IPS DF 19.7 (cell line): ENCODE measurements at regions not wholly inside any gene's neighbourhood (a gene's known extent, or its start where the extent isn't known, plus 50 kb on each side); places are given as distances from the start of the nearest gene placed in this dataset.
"Not testable (repeated sequence)": the region's sequence is repeated elsewhere in the genome, so short reads cannot be mapped to it uniquely, and the experiment has no call there.

Source experiments
- DNase-seq: peaks from one replicate; pipeline ENCODE4 v3.0.0-alpha.2; 2013; ENCODE audit warnings: low read depth, low spot score

- no peak for DNase-seq
Observed at GRCh38 chr12:131274061-131274460, 320.4 kb downstream of the ADGRD1 start.

GRCh38 chr12:131274906-131275305 lies 321.2 kb downstream of the ADGRD1 start:
- no peak for DNase-seq

DNA sequence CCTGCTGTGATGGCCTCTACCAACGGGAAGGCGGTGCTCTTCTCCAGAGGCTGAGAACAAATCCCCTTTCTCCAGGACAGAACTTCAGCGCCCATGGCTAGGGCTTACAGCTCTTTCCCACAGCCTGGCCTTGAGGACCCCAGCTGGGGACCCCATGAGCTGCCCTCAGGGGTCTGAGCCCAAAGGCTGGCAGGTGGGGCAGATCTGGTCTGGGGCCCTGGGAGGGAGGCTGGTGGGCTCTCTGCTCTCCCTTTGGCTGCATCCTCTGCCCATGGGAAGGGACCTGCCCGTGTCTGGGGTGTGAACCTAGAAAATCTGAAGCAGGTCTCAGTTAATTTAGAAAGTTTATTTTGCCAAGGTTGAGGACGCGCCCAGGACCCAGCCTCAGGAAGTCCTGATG lies 322.1 kb downstream of the ADGRD1 start:
- no peak for DNase-seq

- no peak for DNase-seq
Observed at GRCh38 chr12:131276501-131277185, 322.9 kb downstream of the ADGRD1 start.

DNA sequence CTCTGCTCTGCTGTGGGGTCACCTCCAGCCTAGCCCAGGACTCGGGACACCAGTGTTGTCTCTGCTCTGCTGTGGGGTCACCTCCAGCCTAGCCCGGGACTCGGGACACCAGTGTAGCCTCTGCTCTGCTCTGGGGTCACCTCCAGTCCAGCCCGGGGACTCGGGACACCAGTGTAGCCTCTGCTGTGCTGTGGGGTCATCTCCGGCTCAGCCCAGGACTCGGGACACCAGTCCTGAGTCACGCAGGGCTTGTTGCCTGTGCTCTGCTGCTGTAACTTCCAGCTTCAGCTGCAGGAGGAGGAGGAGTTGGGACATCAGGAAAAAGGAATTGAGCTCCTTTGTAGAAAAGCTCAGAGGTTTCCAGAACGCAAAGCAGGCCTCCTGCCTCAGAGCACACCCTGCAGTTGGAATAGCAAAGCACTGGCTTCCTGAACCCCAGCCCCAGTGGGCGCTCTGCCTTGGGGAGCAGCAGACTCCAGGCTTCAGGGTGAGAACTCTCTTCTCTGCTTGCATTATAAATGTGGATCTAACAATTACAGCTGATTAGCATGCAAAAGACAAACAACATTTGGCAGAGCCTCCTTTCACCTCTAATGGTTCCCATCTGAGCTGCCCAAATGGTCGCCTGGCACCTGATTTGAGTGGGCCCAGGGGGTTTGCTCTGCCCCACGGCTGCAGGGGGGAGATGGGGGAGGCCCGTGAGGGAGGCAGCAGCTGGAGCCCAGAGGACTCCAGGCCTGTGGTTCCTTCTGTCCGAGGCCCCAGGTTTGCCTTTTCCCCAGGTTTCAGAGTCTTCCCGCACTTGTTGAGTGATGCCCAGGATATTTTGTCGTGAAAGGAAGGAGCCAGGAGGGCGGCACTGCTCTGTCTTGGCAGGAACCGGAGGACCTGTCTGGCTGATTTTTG lies 323.7 kb downstream of the ADGRD1 start:
- DNase-seq = not testable (repeated sequence)

GRCh38 chr12:131278451-131279115 lies 324.9 kb downstream of the ADGRD1 start:
- not testable (repeated sequence) for DNase-seq

DNA sequence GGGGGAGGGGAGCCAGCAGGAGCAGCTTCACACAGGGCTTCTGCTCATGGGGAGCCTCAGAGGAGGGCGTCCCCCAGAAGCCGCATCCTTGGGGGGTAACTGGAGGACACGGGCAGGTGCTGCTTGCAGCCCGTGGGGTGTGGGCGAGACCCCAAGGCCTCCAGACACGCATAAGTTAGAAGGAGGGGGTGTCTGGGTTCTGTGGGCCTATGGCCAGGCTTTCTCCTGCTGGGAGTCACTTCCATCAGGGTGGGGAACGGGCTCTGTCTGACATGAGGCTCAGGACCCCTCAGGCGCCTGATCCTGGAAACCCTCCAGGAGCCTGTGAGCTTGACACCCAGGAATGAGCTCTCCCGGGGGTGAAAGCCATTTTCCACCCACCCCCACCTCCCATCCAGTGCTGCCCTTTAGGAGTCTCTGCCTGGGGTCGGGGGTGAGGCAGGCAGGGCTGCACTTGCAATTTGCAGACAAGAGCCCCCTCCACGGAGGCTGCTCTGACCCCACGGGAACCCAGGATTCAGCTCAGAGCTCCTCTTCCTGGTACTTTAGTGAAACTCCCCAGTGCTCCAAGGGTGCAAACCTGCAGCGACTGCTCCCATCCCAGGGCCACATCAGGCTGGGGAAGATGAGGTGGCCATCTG lies 325.7 kb downstream of the ADGRD1 start:
- DNase-seq = no peak

DNA sequence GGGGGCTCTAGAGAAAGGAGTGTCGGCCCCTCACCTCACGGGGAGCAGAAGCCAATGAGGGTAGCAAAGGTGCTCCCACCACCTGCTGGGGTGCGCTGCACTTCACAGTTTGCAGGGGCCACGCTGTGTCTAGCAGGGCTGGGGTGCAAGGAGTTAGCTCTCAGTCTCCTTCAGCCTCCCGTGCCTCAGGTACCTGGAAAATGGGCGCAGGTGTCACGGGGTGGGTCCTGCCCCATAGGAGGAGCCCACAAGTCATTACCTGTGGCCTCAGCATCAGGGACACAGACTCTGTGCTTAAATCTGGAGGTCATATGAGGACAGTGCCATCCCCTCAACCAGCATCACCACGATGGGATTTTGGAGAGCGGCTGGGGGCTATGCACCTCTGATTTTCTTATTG lies 326.7 kb downstream of the ADGRD1 start:
- DNase-seq = no peak

DNA sequence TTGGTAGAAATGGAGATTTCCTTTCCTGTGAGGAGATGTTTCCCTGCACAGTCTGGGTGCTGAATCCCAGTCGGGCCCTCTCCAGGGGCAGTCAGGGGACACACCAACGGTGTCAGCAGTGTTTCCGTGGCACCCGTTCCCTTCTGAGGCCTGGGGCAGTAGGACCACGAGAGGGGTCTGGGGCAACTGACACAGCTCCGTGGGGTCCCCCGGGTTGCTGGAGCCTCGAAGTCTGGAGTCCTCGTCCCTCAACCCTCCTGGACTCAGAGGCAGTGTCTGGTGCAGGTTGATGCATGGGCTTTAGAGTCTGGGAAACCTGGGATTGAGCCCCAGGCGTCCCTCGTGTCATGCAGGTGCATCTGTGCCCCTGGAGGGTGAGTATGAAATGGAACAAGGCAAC lies 327.3 kb downstream of the ADGRD1 start:
- no peak for DNase-seq

GRCh38 chr12:131282292-131283080 lies 328.8 kb downstream of the ADGRD1 start:
- no peak for DNase-seq

DNA sequence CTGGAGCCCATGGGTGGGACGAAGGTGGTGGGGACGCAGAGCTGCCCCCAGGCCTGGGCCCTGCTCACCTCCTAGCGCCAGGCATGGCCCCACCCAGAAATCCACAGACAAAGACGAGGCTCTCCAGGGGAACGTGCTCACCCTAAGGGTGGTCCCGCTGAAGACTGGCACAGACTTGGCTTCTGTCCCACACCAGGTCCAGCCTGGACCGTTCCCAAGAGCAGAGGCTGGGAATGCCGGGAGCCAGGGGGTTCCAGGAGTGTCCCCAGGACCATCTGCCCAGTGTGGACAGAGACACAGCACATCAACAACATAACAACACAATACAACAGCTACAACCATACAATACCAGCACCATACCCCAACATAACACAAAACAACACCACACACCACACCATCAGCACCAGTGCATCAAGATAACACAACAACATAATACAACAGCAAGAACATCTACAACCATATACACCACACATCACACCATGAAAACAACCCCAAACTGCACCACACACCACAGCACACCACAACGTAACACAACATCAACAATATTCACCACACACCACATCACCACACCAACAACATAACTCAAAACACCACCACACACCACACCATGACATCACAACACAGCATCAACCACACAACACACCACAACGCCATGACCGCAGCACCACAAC lies 329.6 kb downstream of the ADGRD1 start:
- no peak for DNase-seq

DNA sequence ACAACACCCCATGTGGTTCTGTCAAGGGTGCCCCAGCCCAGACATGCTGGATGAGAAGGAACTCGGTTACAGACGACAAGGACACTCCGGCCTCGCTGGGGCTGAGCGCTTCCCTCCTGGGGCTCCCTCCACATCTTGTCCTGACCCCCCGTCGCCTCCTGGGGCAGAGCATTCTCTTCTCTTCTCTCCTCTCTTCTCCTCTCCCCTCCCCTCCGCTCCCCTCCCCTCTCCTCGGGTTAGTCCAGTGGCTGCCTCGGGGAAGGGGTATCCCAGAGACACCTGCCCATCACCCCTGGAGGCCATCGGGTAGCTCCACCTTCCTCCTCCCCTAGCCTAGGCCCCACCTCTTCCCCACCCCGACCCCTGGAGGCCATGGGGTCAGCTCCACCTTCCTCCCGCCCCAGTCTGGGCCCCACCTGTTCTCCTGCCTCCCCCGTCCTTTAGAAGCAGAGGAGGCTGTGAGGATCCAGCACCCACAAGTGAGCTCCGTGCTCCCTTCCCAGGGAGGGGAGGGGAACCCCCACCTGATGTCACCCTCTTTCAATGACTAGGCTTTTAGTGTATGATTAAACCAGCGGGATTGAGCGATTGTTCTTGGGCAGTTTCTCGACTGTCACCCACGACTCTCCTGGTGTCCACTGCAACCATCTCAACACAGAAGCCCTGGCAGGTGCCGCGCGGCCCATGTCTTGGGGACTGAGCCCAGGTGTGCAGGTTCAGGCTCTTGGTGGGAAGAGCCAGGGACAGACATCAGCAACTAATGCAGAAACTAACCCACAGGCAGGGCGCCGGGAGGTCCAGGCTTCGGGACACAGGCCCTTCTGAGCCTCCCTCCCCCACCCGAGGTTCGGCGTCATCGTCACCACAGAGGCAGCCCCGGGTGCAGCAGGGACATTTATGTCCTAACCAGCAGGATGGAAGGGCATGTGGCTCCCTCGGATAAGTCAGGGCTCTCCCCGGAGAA lies 330.4 kb downstream of the ADGRD1 start:
- DNase-seq = not testable (repeated sequence)

DNA sequence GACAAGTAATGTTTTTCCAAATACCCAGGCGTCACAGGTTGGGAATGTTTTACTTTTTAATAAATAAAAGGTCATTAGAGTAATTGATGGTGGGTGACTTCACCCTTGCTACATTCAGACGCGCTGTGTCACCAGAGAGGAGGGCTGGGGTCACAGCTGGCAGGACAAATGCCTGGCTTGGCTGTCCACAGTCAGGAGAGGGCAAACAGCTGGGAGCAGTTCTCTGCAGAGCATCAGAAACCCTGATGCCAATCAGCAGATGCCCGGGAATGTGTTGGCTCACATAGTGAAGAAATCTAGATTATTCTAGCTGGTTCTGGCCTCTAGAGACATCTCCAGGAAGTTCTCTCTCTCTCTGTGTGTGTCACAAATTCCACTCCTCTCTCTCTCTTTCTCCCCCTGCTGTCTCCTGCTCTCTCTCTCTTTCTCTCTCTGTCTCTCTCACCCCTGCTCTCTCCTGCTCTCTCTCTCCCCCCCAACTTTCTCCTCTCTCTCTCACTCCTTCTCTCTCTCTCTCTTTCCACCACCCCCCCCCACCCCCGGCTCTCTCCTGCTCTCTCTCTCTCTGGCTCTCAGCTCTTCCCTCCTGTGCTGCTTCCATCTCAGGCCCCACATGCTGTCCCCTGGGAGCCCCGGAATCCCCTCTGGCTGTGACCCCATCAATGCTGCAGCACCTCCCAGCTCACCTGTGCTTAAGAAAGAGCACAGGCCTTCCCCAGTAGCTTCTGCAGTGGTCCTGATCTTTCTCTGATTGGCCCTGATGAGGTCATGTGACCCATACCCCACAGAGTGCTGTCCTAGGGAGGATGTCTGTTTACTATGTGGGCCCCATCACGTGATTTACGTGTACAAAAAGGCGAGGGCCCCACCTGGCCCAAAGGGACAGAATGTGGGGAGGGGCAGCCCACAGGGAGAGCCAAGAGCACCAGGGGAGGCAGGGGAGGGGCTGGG lies 331.5 kb downstream of the ADGRD1 start:
- not testable (repeated sequence) for DNase-seq

- DNase-seq = not testable (repeated sequence)
Observed at GRCh38 chr12:131285905-131286295, 332.2 kb downstream of the ADGRD1 start.

GRCh38 chr12:131286301-131286700 lies 332.6 kb downstream of the ADGRD1 start:
- DNase-seq = not testable (repeated sequence)

DNA sequence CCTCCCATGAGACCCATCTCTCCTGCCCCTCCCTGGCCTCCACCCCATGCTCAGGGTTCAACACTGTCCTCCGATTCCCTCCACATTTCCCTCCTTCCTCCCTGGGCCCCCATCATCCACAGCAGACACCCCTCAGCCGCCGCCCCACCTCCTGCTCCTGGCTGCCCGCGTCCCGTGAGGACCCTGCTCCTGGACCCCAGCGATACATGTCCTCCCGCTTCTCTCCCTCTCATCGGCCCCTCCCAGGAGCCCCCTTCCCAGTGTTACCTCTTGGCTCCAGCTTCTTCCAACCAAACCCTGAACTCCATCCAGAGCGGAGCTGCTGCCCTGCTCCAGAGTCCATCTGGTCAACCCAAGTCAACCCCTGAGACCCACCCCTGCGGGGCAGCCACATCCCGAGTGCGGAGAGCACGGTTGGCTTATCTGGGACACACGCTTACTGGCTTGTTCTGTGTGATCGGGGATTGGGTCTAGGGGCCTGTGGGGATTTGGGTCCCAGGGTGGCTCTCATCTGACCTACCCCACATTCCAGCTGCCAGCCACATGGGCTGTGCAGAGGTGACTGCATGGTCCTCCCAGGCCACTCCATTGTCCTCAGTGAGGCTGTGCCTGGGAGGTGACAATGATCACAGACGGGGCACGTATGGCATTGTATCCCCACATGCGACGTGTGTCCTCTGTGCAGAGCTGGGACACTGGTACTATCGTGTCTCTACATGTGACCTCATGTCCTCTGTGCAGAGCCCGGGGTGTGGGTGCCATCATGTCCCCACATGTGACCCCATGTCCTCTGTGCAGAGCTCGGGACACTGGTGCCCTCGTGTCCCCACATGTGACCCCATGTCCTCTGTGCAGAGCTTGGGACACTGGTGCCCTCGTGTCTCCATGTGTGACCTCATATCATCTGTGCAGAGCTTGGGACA lies 333.6 kb downstream of the ADGRD1 start:
- DNase-seq = no peak
